K562 (cell line): ENCODE measurements at regions not wholly inside any gene's neighbourhood (a gene's known extent, or its start where the extent isn't known, plus 50 kb on each side); places are given as distances from the start of the nearest gene placed in this dataset.

ENCODE experiments used
- ATAC-seq: fragments of 200-7000 bp; cut with Tn5 transposase; 3 replicates; pipeline ENCODE4 v1.9.1; 2020; ENCODE audit warnings: moderate library complexity
- BruUV-seq: library from RNA; stranded (reverse); fragments of 400-500 nt; replicated peaks from 2 replicates; lab custom pipeline; 2021; lab: Mats Ljungman, UMichigan
- CTCF ChIA-PET: fragments of 300-600 bp; formaldehyde crosslinking; extraction: SDS; loops from one replicate; lab custom pipeline; 2021; ENCODE audit warnings: low intra/inter-chr PET ratio; lab: Yijun Ruan, JAX
- POLR2A ChIA-PET: fragments of 300-600, 350-650 bp; sonication (Branson Sonifier 250); formaldehyde crosslinking; extraction: SDS; loops from one replicate; lab custom pipeline; 2021; ENCODE audit warnings: antibody characterized with exemption, inconsistent platforms; lab: Yijun Ruan, JAX
- DNase-seq, 4 experiments: peaks; one replicate each; pipeline versions ENCODE4 v3.0.0 to v3.0.0-alpha.2; 2011 to 2018; ENCODE audit warnings: low spot score in 3 of 4, mixed read lengths in 3 of 4; ENCODE audit errors: extremely low read depth in 1 of 4
- FAIRE-seq: peaks from 2 replicates; lab custom pipeline; 2011; peaks lifted over from hg19 to GRCh38; lab: Jason Lieb, UNC
- H2AFZ ChIP-seq: 2 replicates; pipeline ENCODE4 v1.6.0; 2011; ENCODE audit warnings: low read depth, low read length, control low read depth, inconsistent platforms
- H3K27ac ChIP-seq: fragments of 200-600 bp; 3 replicates; pipeline ENCODE4 v1.8.0; 2011; ENCODE audit warnings: low read depth, mild to moderate bottlenecking, control low read depth, inconsistent platforms, low read length, moderate library complexity, mixed read lengths; ENCODE audit errors: extremely low read depth
- H3K27me3 ChIP-seq, 2 experiments: fragments of 300-600 bp in 1 of 2; 2 replicates in 1 of 2; 3 replicates in 1 of 2; pipeline versions ENCODE4 v1.6.0 to v1.8.0; 2011; ENCODE audit warnings: inconsistent platforms in 2 of 2, low read length in 2 of 2, mild to moderate bottlenecking in 1 of 2, mixed read lengths in 1 of 2, moderate library complexity in 1 of 2; ENCODE audit not compliant: control insufficient read depth in 2 of 2, insufficient read depth in 2 of 2
- H3K36me3 ChIP-seq: fragments of 300-600 bp; 3 replicates; pipeline ENCODE4 v1.8.0; 2011; ENCODE audit warnings: mild to moderate bottlenecking, low read length, inconsistent platforms; ENCODE audit not compliant: control insufficient read depth, insufficient read depth
- H3K4me1 ChIP-seq, 2 experiments: fragments of 200-600 bp in 1 of 2; replicated peaks in 1 of 2; 2 replicates in 1 of 2; 3 replicates in 1 of 2; pipeline versions ENCODE4 v1.5.1 to v1.8.0; 2011; ENCODE audit warnings: inconsistent platforms in 2 of 2, low read length in 2 of 2, mild to moderate bottlenecking in 1 of 2, mixed read lengths in 1 of 2, moderate library complexity in 1 of 2; ENCODE audit not compliant: control insufficient read depth in 2 of 2, insufficient read depth in 2 of 2
- H3K4me2 ChIP-seq: 2 replicates; pipeline ENCODE4 v1.6.1; 2011; ENCODE audit warnings: low read length, control low read depth, inconsistent platforms, mixed read lengths; ENCODE audit not compliant: insufficient read depth
- H3K4me3 ChIP-seq: fragments of 200-600 bp; sonication (generic), shearing (Covaris generic); 2 replicates; pipeline ENCODE4 v1.5.1; 2016; ENCODE audit warnings: control low read depth, inconsistent platforms
- H3K79me2 ChIP-seq: fragments of 200-600 bp; 3 replicates; pipeline ENCODE4 v1.8.0; 2011; ENCODE audit warnings: low read length, inconsistent platforms; ENCODE audit not compliant: control insufficient read depth, insufficient read depth
- H3K9ac ChIP-seq, 2 experiments: 2 replicates each; pipeline versions ENCODE4 v1.6.0 to v1.6.1; 2011; ENCODE audit warnings: low read depth in 2 of 2, low read length in 2 of 2, control low read depth in 1 of 2, inconsistent platforms in 1 of 2, mild to moderate bottlenecking in 1 of 2, mixed read lengths in 1 of 2; ENCODE audit not compliant: insufficient read depth in 1 of 2
- H3K9me1 ChIP-seq: one replicate; pipeline ENCODE4 v1.6.0; 2011; ENCODE audit warnings: inconsistent platforms, mild to moderate bottlenecking, low read length, moderate library complexity; ENCODE audit not compliant: control insufficient read depth, insufficient read depth
- H3K9me3 ChIP-seq: replicated peaks from 2 replicates; pipeline ENCODE4 v1.5.1; 2011; ENCODE audit warnings: low read depth, low read length, inconsistent platforms; ENCODE audit not compliant: control insufficient read depth, insufficient read depth
- H4K20me1 ChIP-seq: replicated peaks from 2 replicates; pipeline ENCODE4 v1.6.1; 2011; ENCODE audit warnings: low read length, inconsistent platforms, mixed read lengths; ENCODE audit not compliant: control insufficient read depth, insufficient read depth
- ATF7 ChIP-seq: fragments of 450-650 bp; IDR thresholded peaks from 2 replicates; pipeline ENCODE4 v1.7.1; 2014; ENCODE audit warnings: mild to moderate bottlenecking, moderate library complexity
- CTCF ChIP-seq, 3 experiments: IDR thresholded peaks in 2 of 3; conservative IDR thresholded peaks in 1 of 3; 2 replicates each; pipeline ENCODE4 v1.5.1; 2011 to 2012; ENCODE audit warnings: low read length in 3 of 3, mild to moderate bottlenecking in 3 of 3, control low read depth in 2 of 3, improper control_type of control experiment in 1 of 3, inconsistent platforms in 1 of 3, low read depth in 1 of 3, mixed read lengths in 1 of 3, moderate library complexity in 1 of 3; ENCODE audit not compliant: insufficient read depth in 2 of 3
- ETS2 ChIP-seq: IDR thresholded peaks from 2 replicates; pipeline ENCODE4 v1.6.1; 2016; ENCODE audit warnings: borderline replicate concordance, missing genetic modification characterization, mild to moderate bottlenecking, moderate library complexity, missing compliant biosample characterization; ENCODE audit not compliant: poor library complexity, severe bottlenecking
- PRPF4 ChIP-seq: fragments of 200-400 bp; formaldehyde crosslinking; IDR thresholded peaks from one replicate; pipeline ENCODE4 v1.6.1; 2017; ENCODE audit warnings: low read length, low read depth, mild to moderate bottlenecking; ENCODE audit not compliant: insufficient read depth, poor library complexity, severe bottlenecking
- RBFOX2 ChIP-seq: fragments of 200-400 bp; formaldehyde crosslinking; IDR thresholded peaks from 2 replicates; pipeline ENCODE4 v1.6.1; 2017; ENCODE audit warnings: low read depth, mild to moderate bottlenecking, low read length, moderate library complexity
- RFX7 ChIP-seq: fragments of 250-450 bp; sonication (Bioruptor Pico); IDR thresholded peaks from 2 replicates; pipeline ENCODE4 v1.5.1; 2021; ENCODE audit warnings: mild to moderate bottlenecking
- SIX5 ChIP-seq, 2 experiments: IDR thresholded peaks; 2 replicates each; pipeline ENCODE4 v1.6.1; 2011; ENCODE audit warnings: low read length in 2 of 2, borderline replicate concordance in 1 of 2, low read depth in 1 of 2, mild to moderate bottlenecking in 1 of 2, moderate library complexity in 1 of 2; ENCODE audit not compliant: insufficient read depth in 1 of 2
- SRSF1 ChIP-seq: fragments of 200-400 bp; formaldehyde crosslinking; IDR thresholded peaks from 2 replicates; pipeline ENCODE4 v1.6.1; 2017; ENCODE audit warnings: mild to moderate bottlenecking, low read depth, low read length, moderate library complexity
- THAP12 ChIP-seq: fragments of 250-450 bp; sonication (Bioruptor Pico); IDR thresholded peaks from 2 replicates; pipeline ENCODE4 v1.9.0; 2021; ENCODE audit warnings: mild to moderate bottlenecking, inconsistent platforms
- XRCC3 ChIP-seq: fragments of 450-650 bp; IDR thresholded peaks from 2 replicates; pipeline ENCODE4 v1.6.1; 2017; ENCODE audit warnings: mild to moderate bottlenecking, moderate library complexity
- ZBTB12 ChIP-seq: fragments of 250-450 bp; sonication (Bioruptor Pico); IDR thresholded peaks from 2 replicates; pipeline ENCODE4 v1.4.0; 2020
- ZNF121 ChIP-seq: sonication (generic); formaldehyde crosslinking; conservative IDR thresholded peaks from 2 replicates; pipeline ENCODE4 v1.8.0; 2022; ENCODE audit warnings: missing genetic modification reagents
- ZNF124 ChIP-seq: sonication (generic); formaldehyde crosslinking; IDR thresholded peaks from 2 replicates; pipeline ENCODE4 v1.8.1; 2022; ENCODE audit warnings: missing genetic modification reagents
- WGBS: fragments of 100-300 bp; shearing (Covaris generic); methylation state at CpG from one replicate; pipeline ENCODE4 v1.1.6; 2016; ENCODE audit warnings: low coverage, mixed read lengths; ENCODE audit not compliant: insufficient coverage; ENCODE audit errors: missing lambda C conversion rate; 5-methylcytosine and 5-hydroxymethylcytosine counted together
- in situ Hi-C: fragments of 300-500 bp; cut with MboI; formaldehyde crosslinking; loops from 4 replicates; pipeline ENCODE4 v1.15.0; 2018; ENCODE audit warnings: inconsistent platforms, mixed read lengths
- intact Hi-C: fragments of 100-400 bp; cut with micrococcal nuclease; formaldehyde crosslinking; loops from 2 replicates; pipeline ENCODE4 v1.14.2; 2022

- TF ChIP-seq CTCF (IDR thresholded peaks at IDR 0.05 in 2 of 3, conservative IDR thresholded peaks at IDR 0.05 in 1 of 3; ENCODE audit: insufficient read depth in 2 of 3, low read depth in 1 of 3, low read length in 3 of 3): peak; percentile 47 to 66 (median 66); a peak in 5 of 6 replicates
Measured at GRCh38 chr2:57497489-57498096, 549.0 kb upstream of the VRK2 start (continued).

GRCh38 chr2:57504787-57505186 is 541.8 kb upstream of the VRK2 start:
- no peaks in the 10 kb centered on the region for H3K9me3 ChIP-seq
- ChIA-PET CTCF (no interaction called here), POLR2A (no interaction called here)
- intact Hi-C loops: no loop called here
- no peaks in the 10 kb centered on the region for H3K27me3 ChIP-seq
- DNase-seq (no peak), FAIRE-seq (no peak), ATAC-seq (no peak)
- no peak overlapping the region for H3K27ac ChIP-seq
- no TSS peak for BruUV-seq
- no peaks in the 10 kb centered on the region for H3K79me2 ChIP-seq
- H3K4me3 ChIP-seq: no peak overlapping the region
- H2AFZ ChIP-seq: no peak overlapping the region
- no peak overlapping the region for H3K9ac ChIP-seq
- in situ Hi-C loops: loop anchor here (25.0 kb wide), 2 partner anchors 1542 to 1792 kb away; no protein-coding TSS in a partner anchor
- no peaks in the 10 kb centered on the region for H3K9me1 ChIP-seq
- H3K36me3 ChIP-seq: no peaks in the 10 kb centered on the region
- WGBS: 0% methylated on average over 1 of the region's 1 CpG
- no peaks in the 10 kb centered on the region for H3K4me1 ChIP-seq
- H3K4me2 ChIP-seq: no peak overlapping the region
- H4K20me1 ChIP-seq: no peaks in the 10 kb centered on the region
- no peak for TF ChIP-seq XRCC3
- no peak for TF ChIP-seq ATF7
- no peak for TF ChIP-seq SIX5 (IDR thresholded peaks at IDR 0.05; ENCODE audit: borderline replicate concordance in 1 of 2, insufficient read depth in 1 of 2, low read depth in 1 of 2, low read length in 2 of 2)
- no peak for TF ChIP-seq RFX7
- no peak for TF ChIP-seq ZNF124 (CRISPR knock-in tag)
- TF ChIP-seq PRPF4: no peak
- no peak for TF ChIP-seq ETS2
- no peak for TF ChIP-seq THAP12 (CRISPR knock-in tag)
- no peak for TF ChIP-seq ZBTB12 (CRISPR knock-in tag)
- TF ChIP-seq RBFOX2: no peak
- no peak for TF ChIP-seq ZNF121 (CRISPR knock-in tag)
- no peak for TF ChIP-seq SRSF1
